ENCODE measurements at regions not wholly inside any gene's neighbourhood (a gene's known extent, or its start where the extent isn't known, plus 50 kb on each side); places are given as distances from the start of the nearest gene placed in this dataset.

DNA sequence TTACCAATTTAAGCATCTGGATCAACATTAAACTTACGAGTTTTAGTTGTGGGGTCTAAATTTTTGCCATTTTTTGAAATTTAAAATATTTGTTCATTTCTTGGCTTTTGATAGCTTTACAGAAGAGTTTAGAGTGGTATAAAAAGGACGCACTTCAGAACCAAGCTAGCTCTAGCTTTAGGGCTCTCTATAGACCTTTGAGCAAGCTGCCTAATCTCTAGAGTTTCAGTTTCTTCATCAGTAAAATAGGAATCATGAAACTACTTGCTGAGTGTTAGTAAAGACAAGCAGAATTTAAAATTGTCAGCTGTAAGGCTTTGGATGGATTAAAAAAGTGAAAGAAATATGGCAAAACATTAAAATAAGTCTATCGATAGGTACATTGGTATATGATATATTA, 266.5 kb downstream of the IPMK start:
- H3K4me1 Mint-ChIP-seq (ENCODE audit: low read depth), result no peaks in the 10 kb centered on the region
- Histone ChIP-seq H3K27me3 (ENCODE audit: control insufficient read depth in 1 of 2, insufficient read depth in 2 of 2, low read length in 2 of 2) (no peaks in the 10 kb centered on the region), H3K4me1 (ENCODE audit: insufficient read depth, low read length) (no peaks in the 10 kb centered on the region), H3K27ac (ENCODE audit: low read depth in 1 of 2, low read length in 2 of 2) (no peak overlapping the region), H3K9me3 (ENCODE audit: control insufficient read depth in 1 of 2, insufficient read depth in 1 of 2, low read length in 2 of 2) (no peaks in the 10 kb centered on the region), H3K36me3 (ENCODE audit: insufficient read depth, low read length) (no peaks in the 10 kb centered on the region), H3K4me3 (ENCODE audit: low read length) (no peak overlapping the region)
- no peak overlapping the region for H3K27ac Mint-ChIP-seq
- ATAC-seq (ENCODE audit: poor library complexity) (no peak), DNase-seq (no peak)
- POLR2A ChIA-PET, result no interaction called here
- H3K4me3 Mint-ChIP-seq, result no peak overlapping the region
- no peaks in the 10 kb centered on the region for H3K9me3 Mint-ChIP-seq
- TF ChIP-seq, protein P1, sequence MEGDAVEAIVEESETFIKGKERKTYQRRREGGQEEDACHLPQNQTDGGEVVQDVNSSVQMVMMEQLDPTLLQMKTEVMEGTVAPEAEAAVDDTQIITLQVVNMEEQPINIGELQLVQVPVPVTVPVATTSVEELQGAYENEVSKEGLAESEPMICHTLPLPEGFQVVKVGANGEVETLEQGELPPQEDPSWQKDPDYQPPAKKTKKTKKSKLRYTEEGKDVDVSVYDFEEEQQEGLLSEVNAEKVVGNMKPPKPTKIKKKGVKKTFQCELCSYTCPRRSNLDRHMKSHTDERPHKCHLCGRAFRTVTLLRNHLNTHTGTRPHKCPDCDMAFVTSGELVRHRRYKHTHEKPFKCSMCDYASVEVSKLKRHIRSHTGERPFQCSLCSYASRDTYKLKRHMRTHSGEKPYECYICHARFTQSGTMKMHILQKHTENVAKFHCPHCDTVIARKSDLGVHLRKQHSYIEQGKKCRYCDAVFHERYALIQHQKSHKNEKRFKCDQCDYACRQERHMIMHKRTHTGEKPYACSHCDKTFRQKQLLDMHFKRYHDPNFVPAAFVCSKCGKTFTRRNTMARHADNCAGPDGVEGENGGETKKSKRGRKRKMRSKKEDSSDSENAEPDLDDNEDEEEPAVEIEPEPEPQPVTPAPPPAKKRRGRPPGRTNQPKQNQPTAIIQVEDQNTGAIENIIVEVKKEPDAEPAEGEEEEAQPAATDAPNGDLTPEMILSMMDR (IDR thresholded peaks at IDR 0.05), result no peak
- no peaks in the 10 kb centered on the region for H3K36me3 Mint-ChIP-seq (ENCODE audit: low read depth)
- no peaks in the 10 kb centered on the region for H3K27me3 Mint-ChIP-seq
- CTCF ChIA-PET, result no interaction called here
- intact Hi-C loops (cut with DNase I, micrococcal nuclease), result no loop called here

- POLR2A ChIA-PET, result no interaction called here
- no peaks in the 10 kb centered on the region for H3K27me3 Mint-ChIP-seq
Observed at GRCh38 chr10:57996536-57996935, 271.2 kb downstream of the IPMK start.

DNA sequence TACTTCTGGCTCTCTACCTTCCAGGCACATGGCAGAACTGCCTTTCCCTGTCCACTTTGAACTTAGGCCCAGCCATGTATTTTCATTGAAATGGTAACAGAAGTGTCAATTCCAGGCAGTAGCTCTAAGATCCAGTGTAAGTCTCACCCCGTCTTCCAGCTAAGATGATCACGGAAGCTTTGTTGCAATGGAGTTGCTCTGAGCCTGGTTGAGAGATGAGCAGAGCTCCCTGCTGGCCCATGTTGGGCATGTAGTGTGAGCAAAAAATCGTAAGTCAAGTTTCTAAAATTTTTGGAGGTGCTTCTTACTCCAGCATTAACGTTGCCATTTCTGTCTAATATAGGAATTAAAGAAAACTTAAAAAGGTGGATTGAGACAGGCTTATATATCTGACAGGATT, 274.4 kb downstream of the IPMK start:
- no peaks in the 10 kb centered on the region for H3K36me3 Mint-ChIP-seq (ENCODE audit: low read depth)
- no peak overlapping the region for H3K4me3 Mint-ChIP-seq
- H3K27me3 ChIP-seq (ENCODE audit: control insufficient read depth in 1 of 2, insufficient read depth in 2 of 2, low read length in 2 of 2), result no peaks in the 10 kb centered on the region

More at GRCh38 chr10:57996536-57996935, 271.2 kb downstream of the IPMK start:
- Mint-ChIP-seq H3K4me1 (ENCODE audit: low read depth) (no peaks in the 10 kb centered on the region), H3K27ac (no peak overlapping the region), H3K9me3 (peaks cover 2% of the 10 kb centered on the region), H3K36me3 (ENCODE audit: low read depth) (no peaks in the 10 kb centered on the region), H3K4me3 (no peak overlapping the region)
- H3K4me1 ChIP-seq (ENCODE audit: insufficient read depth, low read length), result no peaks in the 10 kb centered on the region
- no peak overlapping the region for H3K27ac ChIP-seq (ENCODE audit: low read depth in 1 of 2, low read length in 2 of 2)
- no peaks in the 10 kb centered on the region for H3K27me3 ChIP-seq (ENCODE audit: control insufficient read depth in 1 of 2, insufficient read depth in 2 of 2, low read length in 2 of 2)
- no peaks in the 10 kb centered on the region for H3K36me3 ChIP-seq (ENCODE audit: insufficient read depth, low read length)
- no peak for DNase-seq
- TF ChIP-seq, protein P1 (IDR thresholded peaks at IDR 0.05), result no peak
- H3K4me3 ChIP-seq (ENCODE audit: low read length), result no peak overlapping the region
- intact Hi-C loops (cut with DNase I, micrococcal nuclease), result no loop called here
- no peak for ATAC-seq (ENCODE audit: poor library complexity)
- H3K9me3 ChIP-seq (ENCODE audit: control insufficient read depth in 1 of 2, insufficient read depth in 1 of 2, low read length in 2 of 2), result no peaks in the 10 kb centered on the region
- CTCF ChIA-PET, result no interaction called here

More for the DNA sequence above, 274.4 kb downstream of the IPMK start:
- H3K27ac Mint-ChIP-seq, result no peak overlapping the region
- H3K4me1 ChIP-seq (ENCODE audit: insufficient read depth, low read length), result no peaks in the 10 kb centered on the region
- no peaks in the 10 kb centered on the region for H3K9me3 ChIP-seq (ENCODE audit: control insufficient read depth in 1 of 2, insufficient read depth in 1 of 2, low read length in 2 of 2)
- H3K27me3 Mint-ChIP-seq, result no peaks in the 10 kb centered on the region
- H3K36me3 ChIP-seq (ENCODE audit: insufficient read depth, low read length), result no peaks in the 10 kb centered on the region
- H3K9me3 Mint-ChIP-seq, result peaks cover 2% of the 10 kb centered on the region
- DNase-seq (no peak), ATAC-seq (ENCODE audit: poor library complexity) (no peak)
- TF ChIP-seq, protein P1 (IDR thresholded peaks at IDR 0.05), result no peak
- POLR2A ChIA-PET, result no interaction called here
- no peak overlapping the region for H3K4me3 ChIP-seq (ENCODE audit: low read length)
- intact Hi-C loops (cut with DNase I, micrococcal nuclease), result no loop called here
- H3K27ac ChIP-seq (ENCODE audit: low read depth in 1 of 2, low read length in 2 of 2), result no peak overlapping the region
- CTCF ChIA-PET, result no interaction called here
- no peaks in the 10 kb centered on the region for H3K4me1 Mint-ChIP-seq (ENCODE audit: low read depth)

Data from CD4-positive, alpha-beta T cell (primary cell).